ENCODE measurements at regions not wholly inside any gene's neighbourhood (a gene's known extent, or its start where the extent isn't known, plus 50 kb on each side); places are given as distances from the start of the nearest gene placed in this dataset.

- TF ChIP-seq IRF5 (IDR thresholded peaks at IDR 0.05; ENCODE audit: borderline replicate concordance) (no peak), FOXK2 (IDR thresholded peaks at IDR 0.05) (no peak), CTCF (IDR thresholded peaks at IDR 0.05 in 2 of 3, conservative IDR thresholded peaks at IDR 0.05 in 1 of 3; ENCODE audit: control insufficient read depth in 2 of 3, extremely low read depth in 1 of 3, insufficient read depth in 1 of 3, low read depth in 3 of 3, low read length in 3 of 3) (no peak), TCF12 (IDR thresholded peaks at IDR 0.05; ENCODE audit: low read depth, low read length) (no peak), EZH2 (IDR thresholded peaks at IDR 0.05; ENCODE audit: borderline replicate concordance, control insufficient read depth, low read depth, low read length) (no peak), POLR2A (IDR thresholded peaks at IDR 0.05; ENCODE audit: low read depth, low read length) (no peak), HCFC1 (IDR thresholded peaks at IDR 0.05; ENCODE audit: low read length) (no peak), JUNB (IDR thresholded peaks at IDR 0.05) (no peak), RAD21 (IDR thresholded peaks at IDR 0.05; ENCODE audit: insufficient read depth, low read depth, low read length) (no peak), ELK1 (IDR thresholded peaks at IDR 0.05; ENCODE audit: low read depth, low read length) (no peak), REST (IDR thresholded peaks at IDR 0.05; ENCODE audit: low read depth, low read length) (no peak)
Observed at GRCh38 chr17:68807998-68808772, 147.0 kb downstream of the ABCA8 start.
